ENCODE measurements at regions not wholly inside any gene's neighbourhood (a gene's known extent, or its start where the extent isn't known, plus 50 kb on each side); places are given as distances from the start of the nearest gene placed in this dataset.
"Not testable (repeated sequence)": the region's sequence is repeated elsewhere in the genome, so short reads cannot be mapped to it uniquely, and the experiment has no call there.

DNA sequence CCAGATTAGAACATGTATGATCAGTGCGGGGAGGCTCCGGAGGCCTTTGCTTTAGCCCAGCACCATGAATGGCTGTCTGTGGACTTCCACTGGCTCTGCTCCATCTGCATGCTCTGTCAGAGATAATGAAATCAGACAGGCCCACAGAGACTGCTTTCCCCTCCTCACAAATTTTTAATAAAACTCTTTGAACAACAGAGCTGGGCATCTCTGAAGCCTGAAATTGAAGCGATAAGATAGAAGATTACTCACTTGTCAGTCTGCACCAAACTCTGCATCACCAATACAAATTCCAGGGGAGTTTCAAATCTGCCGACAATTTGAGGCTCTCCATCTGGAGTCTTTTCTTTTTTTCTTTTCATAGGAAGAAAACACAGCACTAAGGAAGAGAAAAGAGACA lies 110.0 kb downstream of the DYRK2 start:
- in situ Hi-C loops (cut with HindIII; ENCODE audit: low sequenced_read_pairs) = no loop called here

DNA sequence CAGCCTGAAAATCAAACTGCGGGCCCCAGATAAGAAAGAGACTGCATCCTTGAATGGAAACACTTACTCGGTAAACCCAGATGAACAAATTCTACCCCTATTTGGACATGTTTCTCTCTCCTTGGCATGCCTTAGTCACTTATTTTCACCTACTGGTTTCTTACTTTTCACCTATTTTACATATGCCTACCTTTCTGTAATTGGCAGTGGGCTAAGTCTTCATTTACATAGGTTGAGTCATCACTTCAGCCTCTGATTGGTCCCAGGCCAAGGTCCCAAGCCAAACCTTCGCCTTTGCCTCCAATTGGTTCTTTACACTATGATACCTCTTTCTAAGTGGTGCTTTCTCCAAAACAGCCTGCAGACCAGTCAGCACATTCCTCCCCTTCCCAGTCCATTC lies 111.3 kb downstream of the DYRK2 start:
- in situ Hi-C loops (cut with HindIII; ENCODE audit: low sequenced_read_pairs) = no loop called here

DNA sequence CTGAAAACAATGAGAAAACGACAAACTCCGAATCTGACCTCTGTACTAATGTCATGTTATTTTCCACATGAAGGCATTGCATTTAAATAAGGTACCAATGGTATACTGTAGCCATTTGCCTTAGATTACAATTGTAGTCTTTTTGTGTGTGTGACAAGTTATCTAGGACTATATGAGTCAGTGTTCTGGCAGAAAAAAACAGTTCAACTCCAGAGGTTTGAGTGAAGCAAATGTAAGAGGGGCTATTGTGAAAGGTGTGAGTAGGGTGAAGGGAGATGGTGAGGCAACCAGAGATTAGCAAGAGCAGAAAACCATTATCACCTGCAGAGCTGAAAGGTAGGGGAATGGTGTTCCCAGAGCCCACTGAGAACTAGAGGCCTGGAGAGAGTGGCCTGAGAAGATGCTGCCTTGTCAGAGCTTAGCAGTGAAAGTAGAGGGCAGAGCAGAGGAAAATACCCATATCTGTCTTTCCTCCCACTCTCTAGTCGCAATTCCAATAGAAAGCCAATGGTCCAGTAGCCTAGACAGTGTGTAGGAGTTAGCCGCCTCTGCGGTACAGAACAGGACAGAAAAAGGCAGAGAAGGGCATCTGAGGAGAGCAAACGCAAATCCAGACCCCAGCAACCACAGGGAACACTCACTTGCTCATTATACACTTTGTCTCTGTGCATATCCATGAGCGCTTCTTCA lies 112.2 kb downstream of the DYRK2 start:
- in situ Hi-C loops (cut with HindIII; ENCODE audit: low sequenced_read_pairs) = no loop called here

DNA sequence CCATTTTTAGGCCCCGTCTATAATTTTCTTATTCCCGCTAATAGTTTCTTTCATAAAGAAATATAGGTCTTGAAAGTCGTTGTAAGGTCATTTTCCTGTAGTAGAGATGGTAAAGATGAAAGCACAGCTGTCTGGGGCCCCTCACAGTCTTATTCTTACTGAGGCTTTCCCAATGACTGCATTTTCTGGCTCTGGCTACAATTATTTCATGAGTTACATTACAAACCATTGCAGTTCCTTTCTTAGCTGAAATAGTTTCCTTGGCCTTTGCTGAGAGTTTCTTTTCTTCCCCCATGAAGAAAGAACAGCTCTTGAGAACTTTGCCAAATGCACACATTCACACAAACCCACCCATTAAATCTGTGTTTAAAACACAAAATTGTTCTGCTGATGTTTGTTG lies 113.0 kb downstream of the DYRK2 start:
- in situ Hi-C loops (cut with HindIII; ENCODE audit: low sequenced_read_pairs) = no loop called here

DNA sequence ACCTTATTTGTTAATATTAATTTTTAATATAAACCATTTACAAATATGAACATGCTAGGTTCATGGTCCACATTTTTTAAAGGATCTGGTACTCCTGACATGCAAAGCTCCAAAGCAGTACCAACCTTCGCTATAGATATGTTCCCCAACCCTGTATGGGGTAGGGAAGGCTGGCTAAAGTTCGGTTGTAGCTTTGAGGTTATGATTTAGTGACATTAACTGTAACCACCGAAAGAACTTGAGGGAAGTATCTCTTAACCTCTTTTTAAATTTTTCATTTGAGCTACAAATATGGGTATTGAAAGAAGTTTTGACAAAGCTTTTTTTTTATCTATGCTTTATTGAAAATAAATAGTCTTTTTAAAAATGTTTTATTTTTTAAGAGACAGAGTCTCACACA lies 115.5 kb downstream of the DYRK2 start:
- in situ Hi-C loops (cut with HindIII; ENCODE audit: low sequenced_read_pairs) = no loop called here

DNA sequence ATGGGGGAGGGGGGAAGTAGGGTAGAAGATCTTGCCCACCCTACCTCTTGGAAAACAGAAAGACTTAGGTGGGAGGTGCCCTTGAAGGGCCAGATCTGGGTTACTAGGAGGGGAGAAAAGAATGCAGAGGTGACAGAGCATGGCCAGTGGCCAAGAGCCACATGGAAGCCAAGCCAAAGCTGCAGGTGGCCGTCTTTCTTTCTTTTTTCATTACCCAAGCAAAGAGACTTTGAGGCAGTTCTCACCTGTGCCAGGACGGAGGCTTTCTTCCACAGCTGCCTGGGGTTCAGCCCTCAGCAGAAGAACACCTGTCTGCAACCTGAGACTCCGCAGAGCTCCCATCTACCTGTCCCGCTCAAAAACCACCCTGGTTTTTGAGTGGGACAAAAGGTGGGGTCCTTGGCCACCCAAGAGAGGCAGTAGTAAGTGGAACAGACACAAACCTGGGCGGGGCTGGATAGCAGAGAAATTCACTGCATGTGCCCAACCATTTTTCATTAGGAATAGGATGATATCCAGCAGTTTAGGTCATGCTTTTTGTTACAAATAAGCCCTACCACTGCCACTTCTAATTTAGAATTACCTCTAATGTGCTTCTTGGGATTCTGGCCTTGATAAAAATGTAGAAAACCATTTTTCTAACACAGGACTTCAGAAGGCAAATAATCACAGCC lies 116.5 kb downstream of the DYRK2 start:
- in situ Hi-C loops (cut with HindIII; ENCODE audit: low sequenced_read_pairs) = no loop called here

DNA sequence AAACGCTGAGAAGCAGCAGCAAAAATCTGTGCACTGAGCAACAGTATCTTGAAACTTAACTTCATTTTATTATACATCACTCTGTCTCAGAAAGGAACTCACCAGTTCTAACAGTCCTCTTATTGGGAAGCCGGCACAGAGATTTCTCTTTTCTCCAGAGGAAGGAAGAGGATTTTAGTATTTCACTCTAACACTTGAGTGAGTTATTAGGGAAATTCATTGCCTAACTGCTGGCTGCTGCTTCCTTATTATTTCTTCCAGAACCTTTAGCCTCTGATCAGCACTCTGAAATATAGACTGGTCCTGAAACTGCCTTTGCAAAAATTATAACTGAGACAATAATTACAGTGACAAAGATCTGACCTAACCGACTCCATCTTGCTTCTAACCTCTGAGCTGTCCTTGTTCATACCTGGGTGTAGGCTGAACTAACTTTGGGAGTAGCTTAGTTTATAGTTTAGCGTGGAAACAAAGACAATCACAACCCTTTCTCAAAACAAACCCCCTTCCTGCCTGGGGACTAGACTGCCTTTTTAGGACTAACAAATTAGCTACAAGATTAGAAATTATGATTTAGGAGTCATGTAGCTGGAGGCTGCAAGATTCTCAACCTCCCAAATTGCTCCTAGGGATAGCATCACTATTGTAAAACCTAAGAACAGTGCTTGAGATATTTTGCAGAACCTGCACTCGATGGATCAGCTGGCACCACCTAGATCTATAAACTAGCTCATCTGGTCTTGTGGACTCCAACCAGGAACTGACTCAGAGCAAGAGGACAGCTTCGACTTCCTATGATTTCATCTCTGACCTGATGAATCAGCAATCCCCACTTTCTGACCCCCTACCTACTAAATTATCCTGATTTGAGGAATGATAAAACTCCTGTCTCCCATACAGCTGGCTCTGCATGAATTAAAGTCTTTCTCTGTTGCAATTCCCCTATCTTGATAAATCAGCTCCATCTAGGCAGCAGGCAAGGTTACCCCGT lies 117.5 kb downstream of the DYRK2 start:
- in situ Hi-C loops (cut with HindIII; ENCODE audit: low sequenced_read_pairs) = no loop called here

DNA sequence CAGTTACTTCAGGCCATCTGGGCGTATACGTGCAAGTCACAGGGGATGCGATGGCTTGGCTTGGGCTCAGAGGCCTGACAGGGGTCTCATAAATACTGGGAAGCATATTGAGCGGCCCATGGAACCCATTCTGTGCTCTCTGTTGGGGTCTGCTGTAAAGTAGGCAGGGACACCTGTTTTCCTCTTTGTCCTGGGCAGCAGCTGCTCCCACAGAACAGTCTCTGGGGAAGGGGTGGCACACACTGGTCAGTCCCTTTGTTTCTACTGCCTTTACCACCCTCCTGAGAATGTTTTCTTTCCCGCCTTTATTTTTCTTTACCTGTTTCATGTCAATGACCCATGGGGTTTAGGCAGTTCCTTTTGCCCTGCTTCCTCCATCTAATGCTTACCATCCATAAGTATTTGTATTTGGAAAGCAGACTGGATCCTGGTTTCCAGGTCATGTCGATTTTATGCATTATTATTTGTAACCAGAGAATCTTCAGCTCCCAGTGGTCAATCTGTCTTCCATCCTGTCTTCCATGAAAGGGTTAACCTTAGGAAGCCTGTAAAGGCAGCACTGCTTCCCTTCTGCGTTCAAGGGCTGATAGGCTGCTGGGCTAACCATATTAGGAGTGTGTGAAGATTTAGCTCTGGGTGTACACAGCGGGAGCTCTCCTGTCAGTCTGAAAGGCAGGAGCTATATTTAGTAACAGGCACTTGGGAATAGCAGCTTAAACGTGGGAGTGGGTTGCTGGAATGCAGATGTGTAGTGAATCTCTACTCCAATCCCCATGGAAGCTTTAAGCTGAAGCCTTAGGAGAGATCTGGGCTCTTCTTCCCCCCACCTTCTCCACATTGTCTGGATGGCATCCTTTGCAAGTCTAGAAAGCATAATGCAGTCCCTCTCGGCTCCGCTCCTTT lies 124.0 kb downstream of the DYRK2 start:
- in situ Hi-C loops (cut with HindIII; ENCODE audit: low sequenced_read_pairs) = no loop called here

DNA sequence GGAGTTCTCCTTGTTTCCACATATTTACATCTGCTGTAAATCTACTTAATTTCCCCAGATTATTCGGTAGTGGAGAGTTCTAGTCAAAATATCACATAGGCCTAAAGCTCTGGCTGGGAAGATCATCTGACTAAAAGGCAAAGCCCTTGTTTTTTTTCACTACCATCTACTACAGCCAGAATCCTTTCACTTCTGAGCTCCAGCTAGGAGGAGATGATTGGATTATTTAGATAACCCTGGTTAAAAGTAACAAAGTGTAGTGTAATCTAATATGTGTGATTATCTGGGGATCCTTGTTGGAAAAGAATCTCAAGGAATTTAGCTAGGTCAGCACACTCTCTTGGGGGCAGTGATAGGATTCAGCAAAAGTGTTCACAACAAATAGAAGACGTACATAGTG lies 125.4 kb downstream of the DYRK2 start:
- in situ Hi-C loops (cut with HindIII; ENCODE audit: low sequenced_read_pairs) = no loop called here

DNA sequence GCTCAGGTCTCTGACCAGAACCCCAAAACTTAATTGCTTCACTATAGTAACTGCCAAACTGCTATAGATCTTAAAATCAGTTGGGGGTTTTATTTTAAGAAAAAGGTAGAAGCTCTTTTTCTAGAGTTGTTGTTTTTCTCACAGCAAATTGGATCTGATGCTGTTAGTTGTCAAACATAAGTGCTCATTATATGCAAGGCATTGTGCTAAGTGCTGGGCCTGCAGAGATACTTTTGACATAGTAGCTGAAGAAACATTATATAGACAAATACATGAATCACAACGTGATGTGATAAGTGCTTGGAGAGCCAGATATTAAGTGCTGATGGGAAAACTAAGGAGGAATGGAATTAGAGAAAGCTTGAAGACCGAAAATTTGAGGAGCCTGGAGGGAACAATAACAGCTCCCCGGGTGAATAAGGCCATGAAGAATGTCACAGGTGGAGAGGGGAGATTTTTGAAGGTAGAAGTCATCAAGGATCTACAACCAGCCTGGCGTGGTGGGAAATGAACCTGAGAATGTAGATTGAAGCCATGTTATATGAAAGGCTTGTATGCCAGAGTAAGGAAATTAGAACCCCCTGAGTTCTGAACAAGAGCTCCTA lies 126.5 kb downstream of the DYRK2 start:
- in situ Hi-C loops (cut with HindIII; ENCODE audit: low sequenced_read_pairs) = no loop called here

DNA sequence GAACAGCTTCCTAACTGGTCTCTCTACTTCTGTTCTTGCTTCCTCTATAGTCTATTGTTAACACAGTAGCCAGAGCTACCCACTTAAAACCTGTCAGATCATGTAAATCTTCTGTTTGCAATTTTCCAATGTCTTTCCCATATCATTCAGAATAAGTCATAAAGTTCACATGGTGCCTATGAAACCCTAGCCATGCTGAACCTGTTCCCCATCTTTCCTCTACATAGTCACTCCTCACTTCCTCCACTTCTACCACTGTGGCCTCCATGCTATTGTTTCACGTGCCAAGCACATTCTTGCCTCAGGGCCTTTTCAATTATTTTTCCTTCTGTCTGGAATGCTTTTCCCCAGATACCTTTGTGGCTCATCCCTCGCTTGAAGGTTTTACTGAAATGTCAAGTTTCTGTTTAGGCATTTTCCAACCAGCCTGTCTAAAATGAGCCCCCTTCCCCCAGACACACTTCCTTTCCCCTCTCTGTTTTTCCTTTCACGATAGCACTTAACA lies 132.1 kb downstream of the DYRK2 start:
- in situ Hi-C loops (cut with HindIII; ENCODE audit: low sequenced_read_pairs) = no loop called here

DNA sequence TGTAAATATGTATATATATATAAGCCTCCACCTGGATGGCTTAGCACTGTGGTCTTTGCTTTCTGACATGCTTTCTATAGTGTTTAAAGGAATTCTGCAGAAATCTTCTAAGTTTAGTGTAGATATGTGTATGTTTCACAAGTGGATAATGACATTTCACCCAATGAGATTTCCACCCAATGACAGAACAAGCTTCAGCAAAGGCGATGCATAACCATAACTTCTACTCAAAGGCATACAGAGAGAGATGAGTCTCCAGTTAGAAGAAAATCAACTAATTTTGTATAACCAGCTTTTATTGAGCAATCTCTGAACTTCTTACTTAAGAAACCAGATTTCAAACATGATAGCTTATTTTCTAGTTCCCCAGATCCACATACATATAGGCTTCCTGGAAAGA lies 134.0 kb downstream of the DYRK2 start:
- in situ Hi-C loops (cut with HindIII; ENCODE audit: low sequenced_read_pairs) = no loop called here

DNA sequence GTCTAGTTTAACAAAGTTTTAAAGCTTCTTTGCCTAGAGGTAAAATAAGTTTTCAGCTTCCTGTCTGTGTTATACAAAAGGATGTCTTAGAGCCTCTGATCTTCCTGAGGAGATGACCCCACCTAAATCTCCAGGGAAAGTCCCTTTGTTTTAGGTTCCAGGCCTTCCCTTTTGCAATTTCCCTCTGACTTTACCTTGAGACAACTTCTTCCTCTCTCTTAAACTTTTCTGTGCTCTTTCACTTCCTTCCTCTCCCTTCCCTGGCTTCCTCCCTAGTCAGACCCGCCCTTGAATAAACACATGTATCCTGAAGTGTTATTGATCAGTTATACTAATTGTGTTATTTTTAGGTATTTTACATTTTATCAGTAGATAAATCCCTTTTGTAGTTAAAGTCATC lies 134.8 kb downstream of the DYRK2 start:
- in situ Hi-C loops (cut with HindIII; ENCODE audit: low sequenced_read_pairs) = no loop called here

DNA sequence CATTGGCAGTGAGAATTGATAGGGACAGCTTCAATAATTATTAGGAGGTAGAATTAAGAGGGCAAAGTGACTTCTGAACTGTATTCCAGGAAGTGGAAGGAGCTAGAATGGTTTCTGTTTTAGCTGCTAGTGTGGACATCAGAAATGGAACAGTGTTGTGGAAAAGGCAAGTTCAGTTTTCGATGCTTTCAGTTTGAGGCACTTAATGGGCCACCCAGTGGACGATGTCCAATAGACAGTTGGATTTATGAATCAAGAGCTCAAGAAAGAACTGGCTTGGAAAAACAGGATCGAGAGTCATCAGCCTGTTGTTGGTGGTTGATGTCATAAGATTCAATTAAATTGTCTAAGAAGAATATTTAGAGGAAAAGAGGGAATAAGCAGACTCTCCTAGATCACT lies 136.3 kb downstream of the DYRK2 start:
- in situ Hi-C loops (cut with HindIII; ENCODE audit: low sequenced_read_pairs) = no loop called here

DNA sequence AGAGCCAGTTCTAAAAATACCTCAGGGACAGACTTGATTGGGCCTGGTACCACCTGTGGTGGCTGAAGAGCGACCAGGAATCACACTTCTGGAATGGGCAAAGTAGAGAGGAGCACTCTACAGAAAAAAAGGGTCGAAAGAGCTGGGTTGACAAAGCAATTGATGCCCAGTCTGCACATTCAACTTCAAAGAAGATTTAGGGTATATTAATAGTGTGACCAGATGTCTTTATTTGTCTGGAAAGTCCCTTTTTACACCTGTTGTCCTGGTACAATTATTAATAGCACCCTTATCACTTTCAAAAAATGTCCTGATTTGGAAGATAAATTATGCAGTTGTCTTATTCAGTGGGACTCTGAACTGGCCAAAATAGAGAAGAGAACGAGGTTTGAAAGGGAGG lies 137.5 kb downstream of the DYRK2 start:
- in situ Hi-C loops (cut with HindIII; ENCODE audit: low sequenced_read_pairs) = no loop called here

DNA sequence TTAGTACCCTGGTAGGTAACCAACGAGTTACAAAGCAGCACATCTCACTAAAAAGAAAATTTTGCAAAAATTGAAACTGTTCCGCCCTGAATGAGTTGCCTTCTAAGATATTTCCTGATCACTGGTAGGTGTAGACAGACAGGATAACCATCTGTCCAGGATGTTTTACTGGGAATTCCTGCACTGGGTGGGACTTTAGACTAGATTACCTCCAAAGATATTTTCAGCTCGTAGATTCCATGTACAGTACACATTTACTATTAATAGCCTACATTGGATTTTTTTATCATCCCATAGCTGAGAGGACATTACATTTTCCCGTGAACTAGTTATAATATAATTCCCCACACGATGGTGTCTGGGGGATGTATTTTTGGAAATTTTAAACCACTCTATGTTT lies 139.6 kb downstream of the DYRK2 start:
- in situ Hi-C loops (cut with HindIII; ENCODE audit: low sequenced_read_pairs) = no loop called here

DNA sequence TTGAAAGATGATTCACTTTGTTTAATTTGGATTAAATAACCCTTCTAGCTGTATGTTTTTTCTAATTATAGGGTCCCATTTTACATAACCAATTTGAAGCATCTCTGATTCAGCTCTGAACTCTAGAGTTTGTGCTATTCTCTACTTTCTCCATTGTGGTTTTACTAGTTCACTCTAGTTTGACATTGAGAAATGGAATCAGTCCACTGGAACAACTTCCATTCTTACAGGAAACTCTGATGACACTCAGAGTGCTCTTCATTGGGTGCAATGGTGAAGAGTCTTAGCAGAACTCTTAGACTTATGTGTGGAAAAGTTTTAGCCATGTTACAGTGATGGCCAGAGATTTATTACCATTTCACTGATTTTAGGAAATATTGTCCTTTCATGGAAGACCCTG lies 140.7 kb downstream of the DYRK2 start:
- in situ Hi-C loops (cut with HindIII; ENCODE audit: low sequenced_read_pairs) = no loop called here

DNA sequence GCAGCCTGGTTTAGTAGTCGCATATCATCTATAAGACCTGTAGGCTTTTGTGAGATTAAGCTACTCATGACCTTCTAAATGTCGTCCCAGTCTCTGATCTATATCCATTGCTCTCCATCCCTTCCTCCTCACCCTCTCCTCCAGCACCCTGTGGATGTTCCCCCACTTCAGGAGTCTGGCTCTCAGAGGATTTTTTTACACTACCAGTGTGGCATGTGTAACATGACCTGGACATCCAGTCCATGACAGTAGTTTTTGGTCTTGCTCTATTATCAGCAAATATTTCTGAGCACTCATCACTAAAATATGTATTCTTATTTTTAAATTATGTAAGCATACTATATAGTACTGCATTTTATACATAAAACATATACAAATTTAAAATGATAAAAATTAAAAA lies 142.1 kb downstream of the DYRK2 start:
- in situ Hi-C loops (cut with HindIII; ENCODE audit: low sequenced_read_pairs) = no loop called here

DNA sequence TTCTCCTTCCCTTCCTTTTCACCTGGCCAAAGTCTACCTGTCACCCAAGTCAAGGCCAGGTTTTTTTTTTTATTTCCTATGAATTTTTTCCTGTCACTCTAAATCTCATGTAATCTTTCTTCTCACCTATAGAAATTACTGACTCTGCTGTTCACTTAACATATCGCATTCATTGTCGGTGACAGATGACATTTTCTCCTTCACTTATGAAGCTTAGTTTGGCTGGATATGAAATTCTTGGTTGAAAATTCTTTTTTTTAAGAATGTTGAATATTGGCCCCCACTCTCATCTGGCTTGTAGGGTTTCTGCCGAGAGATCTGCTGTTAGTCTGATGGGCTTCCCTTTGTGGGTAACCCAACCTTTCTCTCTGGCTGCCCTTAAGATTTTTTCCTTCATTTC lies 142.8 kb downstream of the DYRK2 start:
- in situ Hi-C loops (cut with HindIII; ENCODE audit: low sequenced_read_pairs) = not testable (repeated sequence)

DNA sequence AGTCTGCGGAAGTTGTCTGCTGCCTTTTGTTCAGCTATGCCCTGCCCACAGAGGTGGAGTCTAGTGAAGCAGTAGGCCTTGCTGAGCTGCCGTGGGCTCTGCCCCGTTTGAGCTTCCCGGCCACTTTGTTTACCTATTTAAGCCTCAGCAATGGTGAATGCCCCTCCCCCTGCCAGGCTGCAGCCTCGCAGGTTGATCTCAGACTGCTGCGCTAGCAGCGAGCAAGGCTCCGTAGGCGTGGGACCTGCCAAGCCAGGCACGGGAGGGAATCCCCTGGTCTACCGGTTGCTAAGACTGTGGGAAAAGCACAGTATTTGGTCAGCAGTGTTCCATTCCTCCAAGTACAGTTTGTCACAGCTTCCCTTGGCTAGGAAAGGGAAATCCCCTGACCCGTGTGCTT lies 143.6 kb downstream of the DYRK2 start:
- in situ Hi-C loops (cut with HindIII; ENCODE audit: low sequenced_read_pairs) = no loop called here

Measured in DLD1 (cell line).